AG04450 (cell line): ENCODE measurements at regions not wholly inside any gene's neighbourhood (a gene's known extent, or its start where the extent isn't known, plus 50 kb on each side); places are given as distances from the start of the nearest gene placed in this dataset.

Experiments
- CTCF ChIA-PET: fragments of 300-600, 350-600 bp; formaldehyde crosslinking; extraction: SDS; loops from one replicate; lab custom pipeline; 2022; ENCODE audit warnings: antibody characterized with exemption, inconsistent platforms; lab: Charles Lee
- POLR2A ChIA-PET: fragments of 350-600 bp; formaldehyde crosslinking; extraction: SDS; loops from one replicate; lab custom pipeline; 2021; ENCODE audit warnings: antibody characterized with exemption, inconsistent platforms; lab: Yijun Ruan, JAX
- DNase-seq: peaks from one replicate; pipeline ENCODE4 v3.0.0-alpha.2; 2011; ENCODE audit warnings: low read depth, low spot score
- H3K27ac ChIP-seq: one replicate; pipeline ENCODE4 v1.5.1; 2012; ENCODE audit warnings: low read depth, low read length, control low read depth
- H3K27me3 ChIP-seq: one replicate; pipeline ENCODE4 v1.6.0; 2012; ENCODE audit warnings: low read length; ENCODE audit not compliant: control insufficient read depth, insufficient read depth
- H3K4me3 ChIP-seq: 2 replicates; pipeline ENCODE4 v1.5.1; 2011; ENCODE audit warnings: mild to moderate bottlenecking, low read depth, low read length, control low read depth
- H3K9me3 ChIP-seq: 2 replicates; pipeline ENCODE4 v1.5.1; 2012; ENCODE audit warnings: low read length; ENCODE audit not compliant: control insufficient read depth, insufficient read depth
- TF ChIP-seq, protein P1 (sequence below): IDR thresholded peaks from 2 replicates; pipeline ENCODE4 v1.5.1; 2011; ENCODE audit warnings: low read depth, low read length, control low read depth, inconsistent platforms

DNA sequence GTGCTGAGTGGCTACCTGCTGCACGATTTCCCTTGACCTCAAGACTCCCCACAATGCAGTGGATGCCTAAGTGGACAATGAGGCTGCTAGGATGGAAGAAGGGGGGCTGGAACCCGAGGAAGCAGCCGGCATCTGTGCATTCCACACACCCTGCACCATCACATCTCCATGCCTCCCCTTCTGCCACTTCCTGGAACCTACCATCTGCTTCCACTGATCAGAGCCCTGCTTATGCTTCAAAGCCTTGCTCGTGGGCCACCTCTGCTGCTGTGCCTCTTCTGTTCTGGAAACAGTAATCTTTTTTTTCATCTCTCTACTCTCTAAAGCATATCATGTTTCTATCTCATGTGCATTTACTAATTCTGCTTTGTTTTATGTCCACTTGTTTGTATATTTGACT is 66.2 kb upstream of the WDR26 start:
- no peak for DNase-seq
- Histone ChIP-seq H3K27ac (no peak overlapping the region), H3K9me3 (no peaks in the 10 kb centered on the region), H3K4me3 (no peak overlapping the region), H3K27me3 (no peaks in the 10 kb centered on the region)
- ChIA-PET POLR2A (no interaction called here), CTCF (interaction anchor here (2.5 kb wide), 1 partner anchor 12 kb away, joined by 16 read pairs; no protein-coding TSS in a partner anchor)
- TF ChIP-seq, protein P1, sequence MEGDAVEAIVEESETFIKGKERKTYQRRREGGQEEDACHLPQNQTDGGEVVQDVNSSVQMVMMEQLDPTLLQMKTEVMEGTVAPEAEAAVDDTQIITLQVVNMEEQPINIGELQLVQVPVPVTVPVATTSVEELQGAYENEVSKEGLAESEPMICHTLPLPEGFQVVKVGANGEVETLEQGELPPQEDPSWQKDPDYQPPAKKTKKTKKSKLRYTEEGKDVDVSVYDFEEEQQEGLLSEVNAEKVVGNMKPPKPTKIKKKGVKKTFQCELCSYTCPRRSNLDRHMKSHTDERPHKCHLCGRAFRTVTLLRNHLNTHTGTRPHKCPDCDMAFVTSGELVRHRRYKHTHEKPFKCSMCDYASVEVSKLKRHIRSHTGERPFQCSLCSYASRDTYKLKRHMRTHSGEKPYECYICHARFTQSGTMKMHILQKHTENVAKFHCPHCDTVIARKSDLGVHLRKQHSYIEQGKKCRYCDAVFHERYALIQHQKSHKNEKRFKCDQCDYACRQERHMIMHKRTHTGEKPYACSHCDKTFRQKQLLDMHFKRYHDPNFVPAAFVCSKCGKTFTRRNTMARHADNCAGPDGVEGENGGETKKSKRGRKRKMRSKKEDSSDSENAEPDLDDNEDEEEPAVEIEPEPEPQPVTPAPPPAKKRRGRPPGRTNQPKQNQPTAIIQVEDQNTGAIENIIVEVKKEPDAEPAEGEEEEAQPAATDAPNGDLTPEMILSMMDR: no peak

DNA sequence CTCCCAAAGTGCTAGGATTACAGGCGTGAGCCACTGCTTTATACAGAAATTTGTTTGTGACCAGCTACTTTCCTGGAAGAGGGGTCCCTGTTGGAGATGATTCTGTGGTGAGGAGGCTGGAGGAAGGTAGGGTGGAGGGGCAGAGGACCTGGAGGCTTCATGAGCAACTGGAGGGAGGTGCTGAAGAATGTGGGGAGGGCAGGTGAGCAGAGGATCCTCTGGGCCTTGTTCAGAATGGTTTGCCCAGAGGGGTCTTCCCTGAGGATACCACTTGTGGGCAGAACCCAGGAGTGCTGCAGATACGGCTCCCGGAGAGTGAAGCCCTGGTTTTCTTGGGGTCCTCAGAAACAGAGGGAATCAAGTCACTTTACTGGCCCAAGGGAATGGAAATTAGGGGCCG is 67.2 kb upstream of the WDR26 start:
- no peak overlapping the region for H3K4me3 ChIP-seq
- POLR2A ChIA-PET: interaction anchor here (0.7 to 1.2 kb wide), 2 partner anchors 67 to 615 kb away, joined by 3 to 8 read pairs; partner anchors contain the start of gene WDR26
- no peaks in the 10 kb centered on the region for H3K27me3 ChIP-seq
- H3K9me3 ChIP-seq: peaks cover 4% of the 10 kb centered on the region; the same call in 1 of the 2 replicates
- DNase-seq: no peak
- CTCF ChIA-PET: interaction anchor here (1.0 to 2.5 kb wide), 4 partner anchors 11 to 393 kb away, joined by 3 to 16 read pairs (median 6); no protein-coding TSS in a partner anchor
- no peak overlapping the region for H3K27ac ChIP-seq
- TF ChIP-seq, protein P1: no peak

DNA sequence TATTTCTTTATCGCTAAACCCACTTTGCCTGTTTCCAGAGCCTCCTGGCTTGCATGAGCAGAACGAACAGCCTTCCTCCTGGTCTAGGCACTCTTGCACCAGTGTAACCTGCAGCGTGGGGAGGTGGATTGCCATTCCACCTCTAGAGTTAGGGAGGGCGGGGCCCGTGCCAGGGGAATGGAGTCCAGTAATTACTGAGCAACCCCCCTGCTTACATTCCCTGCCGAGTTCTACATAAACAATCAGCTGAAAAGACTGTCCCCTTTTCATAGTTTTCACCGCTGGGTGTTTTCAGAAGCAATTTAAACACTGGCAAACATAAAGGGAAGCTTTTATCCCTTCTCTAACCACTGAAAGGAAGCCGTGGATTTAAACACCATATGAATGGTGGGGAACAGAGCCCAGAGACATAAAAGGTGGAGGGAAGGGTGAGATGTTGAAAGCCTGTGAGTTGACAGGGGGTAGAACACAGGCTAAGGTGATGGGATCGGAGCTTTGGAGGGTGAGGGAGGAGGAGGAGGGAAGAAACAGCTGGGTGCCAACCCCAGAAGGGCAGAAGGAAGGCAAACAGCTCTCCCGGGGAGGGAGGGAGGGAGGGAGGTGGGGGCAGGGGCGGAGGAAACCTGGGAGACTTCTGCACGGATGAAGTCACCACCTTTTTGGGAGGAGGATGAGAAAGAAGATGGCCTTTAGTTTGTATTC is 68.0 kb upstream of the WDR26 start:
- Histone ChIP-seq H3K27me3 (no peaks in the 10 kb centered on the region), H3K9me3 (peaks cover 4% of the 10 kb centered on the region; the same call in 1 of the 2 replicates), H3K27ac (peak overlapping the region; percentile 82), H3K4me3 (peak overlapping the region; percentile 12; the same call in 1 of the 2 replicates)
- no peak for DNase-seq
- POLR2A ChIA-PET: interaction anchor here (1.2 kb wide), 1 partner anchor 68 kb away, joined by 3 read pairs; the partner anchor contains the start of gene WDR26
- TF ChIP-seq, protein P1: no peak
- CTCF ChIA-PET: interaction anchor here (1.0 to 2.5 kb wide), 4 partner anchors 10 to 393 kb away, joined by 3 to 16 read pairs (median 6); no protein-coding TSS in a partner anchor

DNA sequence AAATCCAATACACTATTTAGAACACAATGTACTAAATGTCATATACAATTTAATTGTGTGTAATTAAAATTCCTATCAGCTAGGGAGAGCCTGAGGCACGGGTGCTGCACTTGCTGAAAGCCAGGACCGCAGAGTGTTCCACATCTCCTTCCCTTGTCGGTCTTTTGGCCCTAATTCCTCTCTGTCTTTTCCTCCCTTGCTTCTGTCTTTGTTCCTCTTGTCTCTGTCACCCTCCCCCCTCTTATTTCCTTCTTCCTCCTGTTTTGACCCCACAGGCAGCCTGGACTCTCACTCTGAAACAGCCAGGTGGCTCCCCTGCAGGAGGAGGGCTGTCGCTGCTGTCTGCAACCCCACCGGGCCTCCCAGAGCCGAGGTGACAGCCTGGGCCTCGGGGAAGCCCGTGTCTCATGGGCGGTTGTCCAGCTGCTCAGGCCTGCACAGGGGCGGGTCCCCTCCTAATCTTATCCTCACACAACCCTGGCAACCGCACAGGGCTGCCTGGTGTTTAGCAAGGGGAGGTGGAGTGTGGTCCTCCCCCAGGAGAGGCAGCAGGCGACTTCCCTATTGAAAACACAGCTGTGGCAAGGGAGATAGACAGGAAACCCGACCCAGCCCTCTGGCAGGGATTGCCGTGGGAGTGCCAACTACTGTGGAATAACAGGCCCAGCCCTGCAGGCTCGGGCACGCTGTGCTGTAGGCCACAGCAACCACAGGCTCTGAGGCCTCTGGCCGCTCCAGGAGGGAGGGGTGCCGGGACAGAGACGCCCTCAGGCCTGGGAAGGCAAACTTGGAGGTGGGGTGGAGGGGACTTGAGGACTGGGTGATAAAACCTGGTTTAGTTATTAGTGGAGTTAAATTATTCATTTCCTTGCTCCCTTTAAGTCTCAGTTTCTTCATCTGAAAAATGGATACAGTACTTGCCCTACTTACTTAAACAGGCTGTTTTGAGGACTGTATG is 68.8 kb upstream of the WDR26 start:
- Histone ChIP-seq H3K27ac (peak overlapping the region; percentile 82), H3K27me3 (no peaks in the 10 kb centered on the region), H3K4me3 (0 out of 2 replicates have a peak overlapping the region, but pooled peaks have one; percentile 20), H3K9me3 (peaks cover 4% of the 10 kb centered on the region; the same call in 1 of the 2 replicates)
- TF ChIP-seq, protein P1: peak; percentile 26; the same call in 1 of the 2 replicates
- POLR2A ChIA-PET: interaction anchor here (0.6 to 1.2 kb wide), 3 partner anchors 55 to 153 kb away, joined by 3 to 4 read pairs (median 3); partner anchors contain the start of gene WDR26
- CTCF ChIA-PET: interaction anchor here (1.1 to 2.6 kb wide), 5 partner anchors 10 to 390 kb away, joined by 3 to 20 read pairs (median 10); no protein-coding TSS in a partner anchor
- peak; percentile 52 for DNase-seq
